Pancreas (tissue), 10 donors: ENCODE measurements at regions not wholly inside any gene's neighbourhood (a gene's known extent, or its start where the extent isn't known, plus 50 kb on each side); places are given as distances from the start of the nearest gene placed in this dataset.
"Not testable (repeated sequence)": the region's sequence is repeated elsewhere in the genome, so short reads cannot be mapped to it uniquely, and the experiment has no call there.

Experiments
- ATAC-seq, 4 donors: fragments of 200-7000 bp; cut with Tn5 transposase; one replicate each; pipeline versions ENCODE4 v1.8.0 to v1.9.1; 2020; ENCODE audit warnings: mild to moderate bottlenecking in 4 of 4, moderate library complexity in 4 of 4
- DNase-seq, 6 donors: peaks; one replicate each; pipeline ENCODE4 v3.0.0-alpha.2; 2020
- FAIRE-seq: peaks from 2 replicates; lab custom pipeline; 2012; peaks lifted over from hg19 to GRCh38; lab: Jason Lieb, UNC
- H3K27ac ChIP-seq, 4 donors: fragments of 200-600 bp; sonication (generic); 1 replicate in 3 of 4; 2 replicates in 1 of 4; pipeline versions ENCODE4 v1.5.0 to v1.8.0; 2020
- H3K27me3 ChIP-seq, 4 donors: fragments of 200-600 bp; one replicate each; pipeline ENCODE4 v1.8.0; 2021
- H3K36me3 ChIP-seq, 3 donors: fragments of 200-600 bp; sonication (generic) in 1 of 3; one replicate each; pipeline versions ENCODE4 v1.5.0 to v1.8.0; 2020 to 2021
- H3K4me1 ChIP-seq, 3 donors: fragments of 200-600 bp; one replicate each; pipeline ENCODE4 v1.8.0; 2021
- H3K4me3 ChIP-seq, 4 donors: fragments of 200-600 bp; sonication (generic) in 2 of 4; one replicate each; pipeline versions ENCODE4 v1.5.0 to v1.8.0; 2020 to 2021
- H3K9me3 ChIP-seq, 4 donors: fragments of 200-600 bp; one replicate each; pipeline ENCODE4 v1.8.0; 2021
- CTCF ChIP-seq, 4 donors: fragments of 200-600 bp; sonication (generic) in 3 of 4; IDR thresholded peaks; one replicate each; pipeline versions ENCODE4 v1.5.0 to v1.8.0; 2021; ENCODE audit warnings: antibody characterized with exemption in 4 of 4
- WGBS, 2 donors: extraction: QIAGEN DNeasy Blood & Tissue Kit; methylation state at CpG; one replicate each; pipeline ENCODE4 v1.1.7; 2013; 5-methylcytosine and 5-hydroxymethylcytosine counted together
- intact Hi-C, 3 donors: fragments of 100-400 bp; cut with DNase I; formaldehyde crosslinking; loops; one replicate each; pipeline versions ENCODE4 v1.11.1 to v1.14.2; 2022
- donor health status: healthy with polysubstance abuse.
- donor health status: DM: no; HTN: no; CAD: no; lungs with moderate emphysema.
- donor health status: DM: no; HTN: no; CAD: no.
- donor health status: control.
- donor health status: control.
- donor health status: Bipolar disorder and iron deficiency.
- donor health status: DM: yes; HTN: yes; CAD: no.
- donor health status: DM: no; HTN: no; CAD: no.
- donor health status: DM: no; HTN: no; CAD: no.
- donor health status: DM: yes; HTN: yes; CAD: no.

GRCh38 chr12:18888047-18888446, 150.1 kb downstream of the CAPZA3 start:
- H3K27me3 ChIP-seq, result no peaks in the 10 kb centered on the region
- no peak for FAIRE-seq
- TF ChIP-seq CTCF (IDR thresholded peaks at IDR 0.05), result no peak
- intact Hi-C loops, result no loop called here
- no peak overlapping the region for H3K27ac ChIP-seq
- no peaks in the 10 kb centered on the region for H3K9me3 ChIP-seq
- ATAC-seq, result peak in 1 of 4 donors; percentile 25
- H3K4me1 ChIP-seq, result no peaks in the 10 kb centered on the region
- no peaks in the 10 kb centered on the region for H3K36me3 ChIP-seq
- 48 to 59% methylated on average over 2 of the region's 2 CpGs for WGBS, 2 donors
- DNase-seq, result no peak
- no peak overlapping the region for H3K4me3 ChIP-seq

GRCh38 chr12:18890621-18891020, 152.7 kb downstream of the CAPZA3 start:
- DNase-seq, H3K9me3 ChIP-seq, H3K4me3 ChIP-seq, H3K27me3 ChIP-seq, intact Hi-C loops, H3K36me3 ChIP-seq, H3K27ac ChIP-seq, H3K4me1 ChIP-seq, FAIRE-seq, ATAC-seq: not testable (repeated sequence)
- 73 to 96% methylated on average over 3 of the region's 3 CpGs for WGBS, 2 donors

DNA sequence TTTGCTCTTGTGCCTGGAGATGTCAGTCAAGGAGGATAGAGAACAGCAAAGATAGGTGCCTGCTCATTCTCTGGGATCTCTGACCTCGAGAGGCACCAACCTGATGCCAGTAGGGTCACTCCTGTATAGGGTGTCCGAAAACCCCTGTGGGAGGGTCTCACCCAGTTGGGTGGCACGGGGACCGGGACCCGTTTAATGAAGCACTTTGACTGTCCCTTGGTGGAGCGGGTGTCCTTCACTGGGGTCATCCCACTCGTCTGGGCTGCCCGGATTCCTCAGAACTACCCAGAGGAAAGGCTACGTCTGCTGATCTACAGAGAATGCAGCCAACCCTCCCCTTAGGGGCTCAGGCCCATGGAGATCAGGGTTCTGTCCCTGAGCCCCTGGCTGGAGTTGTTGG, 157.6 kb downstream of the CAPZA3 start:
- no peak overlapping the region for H3K4me3 ChIP-seq

DNA sequence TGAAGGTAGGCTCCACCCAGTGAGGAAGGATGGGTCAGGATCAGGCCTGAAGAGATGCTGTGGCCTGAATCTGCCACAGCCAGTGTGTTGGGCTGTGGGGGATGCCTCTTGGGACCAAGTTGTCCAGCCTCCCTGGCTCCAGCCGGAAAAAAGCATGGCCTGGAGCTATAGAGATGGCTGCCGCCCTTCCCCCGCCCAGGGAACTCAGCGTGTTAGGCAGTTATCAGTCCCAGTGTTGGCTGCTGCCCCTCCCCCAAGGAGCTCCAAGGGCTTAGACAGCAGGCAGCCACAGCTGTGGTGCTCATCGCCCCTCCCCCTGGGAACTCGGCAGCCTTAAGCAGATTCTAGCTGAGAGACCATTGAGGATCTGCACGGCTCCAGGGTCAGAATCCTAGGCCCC, 158.0 kb downstream of the CAPZA3 start:
- Histone ChIP-seq H3K4me1 (no peaks in the 10 kb centered on the region), H3K27me3 (no peaks in the 10 kb centered on the region), H3K9me3 (no peaks in the 10 kb centered on the region), H3K27ac (no peak overlapping the region), H3K4me3 (no peak overlapping the region), H3K36me3 (no peaks in the 10 kb centered on the region)
- intact Hi-C loops, result no loop called here
- FAIRE-seq (no peak), ATAC-seq (no peak), DNase-seq (peak in 1 of 6 donors; percentile 49)
- no peak for TF ChIP-seq CTCF (IDR thresholded peaks at IDR 0.05)
- WGBS, 2 donors, result 56 to 65% methylated on average over 7 of the region's 7 CpGs

More for the DNA sequence above, 157.6 kb downstream of the CAPZA3 start:
- Histone ChIP-seq H3K4me1 (no peaks in the 10 kb centered on the region), H3K36me3 (no peaks in the 10 kb centered on the region), H3K27me3 (no peaks in the 10 kb centered on the region), H3K27ac (no peak overlapping the region), H3K9me3 (no peaks in the 10 kb centered on the region)
- FAIRE-seq (no peak), DNase-seq (peak in 1 of 6 donors; percentile 28), ATAC-seq (no peak)
- TF ChIP-seq CTCF (IDR thresholded peaks at IDR 0.05), result no peak
- 86 to 90% methylated on average over 9 of the region's 9 CpGs for WGBS, 2 donors
- intact Hi-C loops, result no loop called here

- ATAC-seq (no peak), DNase-seq (no peak), FAIRE-seq (no peak)
- no peak for TF ChIP-seq CTCF (IDR thresholded peaks at IDR 0.05)
- WGBS, 2 donors, result 68 to 75% methylated on average over 5 of the region's 5 CpGs
- H3K36me3 ChIP-seq, result no peaks in the 10 kb centered on the region
- no peak overlapping the region for H3K27ac ChIP-seq
- H3K27me3 ChIP-seq, result no peaks in the 10 kb centered on the region
- no peaks in the 10 kb centered on the region for H3K9me3 ChIP-seq
- H3K4me1 ChIP-seq, result no peaks in the 10 kb centered on the region
- intact Hi-C loops, result no loop called here
- H3K4me3 ChIP-seq, result no peak overlapping the region
Observed at GRCh38 chr12:18897823-18898222, 159.9 kb downstream of the CAPZA3 start.
